Panc1 (cell line): ENCODE measurements at regions not wholly inside any gene's neighbourhood (a gene's known extent, or its start where the extent isn't known, plus 50 kb on each side); places are given as distances from the start of the nearest gene placed in this dataset.

Experiments
- ATAC-seq: fragments of 200-7000 bp; cut with Tn5 transposase; 2 replicates; pipeline ENCODE4 v1.9.1; 2020; ENCODE audit warnings: mild to moderate bottlenecking, moderate library complexity
- BruUV-seq: library from RNA; stranded (reverse); fragments of 400-500 nt; replicated peaks from 2 replicates; lab custom pipeline; 2021; lab: Mats Ljungman, UMichigan
- CTCF ChIA-PET: fragments of 300-600 bp; sonication (Branson Sonifier 250); formaldehyde crosslinking; loops from one replicate; lab custom pipeline; 2022; ENCODE audit warnings: antibody characterized with exemption; lab: Charles Lee
- POLR2A ChIA-PET: fragments of 300-600 bp; sonication (Branson Sonifier 250); formaldehyde crosslinking; loops from one replicate; lab custom pipeline; 2022; ENCODE audit warnings: antibody characterized with exemption; lab: Charles Lee
- DNase-seq: peaks from one replicate; pipeline ENCODE4 v3.0.0-alpha.2; 2010; ENCODE audit warnings: low read depth, low spot score
- H3K27ac ChIP-seq: 2 replicates; pipeline ENCODE4 v1.5.1; 2011; ENCODE audit warnings: mild to moderate bottlenecking, low read length, inconsistent platforms
- H3K27me3 ChIP-seq: fragments of 200-500 bp; sonication (Bioruptor generic); 2 replicates; pipeline ENCODE4 v1.6.0; 2014; ENCODE audit warnings: low read length, inconsistent platforms; ENCODE audit not compliant: control insufficient read depth, insufficient read depth
- H3K36me3 ChIP-seq: fragments of 200-500 bp; sonication (Bioruptor generic); 2 replicates; pipeline ENCODE4 v1.5.1; 2014; ENCODE audit warnings: inconsistent platforms, mild to moderate bottlenecking, low read length, moderate library complexity; ENCODE audit not compliant: control insufficient read depth, insufficient read depth
- H3K4me1 ChIP-seq: 2 replicates; pipeline ENCODE4 v1.5.1; 2011; ENCODE audit warnings: inconsistent platforms, mild to moderate bottlenecking, low read length, moderate library complexity; ENCODE audit not compliant: control insufficient read depth, insufficient read depth
- H3K4me3 ChIP-seq, 2 experiments: 2 replicates each; pipeline ENCODE4 v1.5.1; 2011 to 2012; ENCODE audit warnings: low read depth in 2 of 2, low read length in 2 of 2, mild to moderate bottlenecking in 2 of 2, inconsistent platforms in 1 of 2, moderate library complexity in 1 of 2
- H3K9me3 ChIP-seq: fragments of 200-500 bp; sonication (Bioruptor generic); 2 replicates; pipeline ENCODE4 v1.5.1; 2014; ENCODE audit warnings: low read depth, mild to moderate bottlenecking, inconsistent platforms, low read length, moderate library complexity; ENCODE audit not compliant: control insufficient read depth, insufficient read depth
- POLR2AphosphoS5 ChIP-seq: IDR thresholded peaks from 2 replicates; pipeline ENCODE4 v1.6.1; 2012; ENCODE audit warnings: mild to moderate bottlenecking, low read depth, low read length, moderate library complexity
- SIN3A ChIP-seq: IDR thresholded peaks from 2 replicates; pipeline ENCODE4 v1.6.1; 2012; ENCODE audit warnings: low read depth, mild to moderate bottlenecking, low read length, moderate library complexity, borderline replicate concordance; ENCODE audit not compliant: insufficient read depth
- TCF7L2 ChIP-seq: IDR thresholded peaks from 2 replicates; pipeline ENCODE4 v1.6.1; 2011; ENCODE audit warnings: mild to moderate bottlenecking, low read depth, low read length, inconsistent platforms
- in situ Hi-C: cut with HindIII; loops from 2 replicates; pipeline ENCODE4 v1.10.0; 2016; ENCODE audit warnings: low sequenced_read_pairs, low pct_unique_long_range_greater_than_20kb
- intact Hi-C: fragments of 100-400 bp; cut with micrococcal nuclease; formaldehyde crosslinking; loops from one replicate; pipeline ENCODE4 v1.10.0; 2022; ENCODE audit not compliant: unreplicated experiment
- TF ChIP-seq, protein P1 (sequence below): fragments of 450-650 bp; IDR thresholded peaks from 2 replicates; pipeline ENCODE4 v1.5.1; 2017; ENCODE audit warnings: mild to moderate bottlenecking
- TF ChIP-seq, protein P2 (sequence below), 2 experiments: IDR thresholded peaks; 2 replicates each; pipeline ENCODE4 v1.6.1; 2011 to 2012; ENCODE audit warnings: low read depth in 2 of 2, control low read depth in 1 of 2, low read length in 1 of 2, mild to moderate bottlenecking in 1 of 2, moderate library complexity in 1 of 2; ENCODE audit not compliant: insufficient read depth in 1 of 2

DNA sequence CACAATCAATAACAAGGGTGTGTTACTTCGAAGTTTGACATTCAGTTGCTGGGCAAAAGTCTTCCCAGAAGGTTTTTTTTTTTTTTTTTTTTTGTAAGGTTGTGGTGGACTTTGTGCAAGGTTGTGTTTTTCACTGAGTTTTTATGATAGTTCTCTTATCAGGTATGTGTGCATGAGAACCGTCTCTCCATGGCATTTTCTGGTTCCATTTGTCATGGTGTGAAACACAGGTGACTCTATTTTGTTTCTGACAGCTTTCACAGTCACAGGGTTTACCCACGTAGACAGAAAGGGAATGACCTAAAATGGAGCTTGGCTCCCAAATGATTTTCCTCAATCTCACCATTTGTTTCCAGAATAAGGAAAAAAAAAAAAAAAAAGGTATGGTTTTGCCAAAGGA is 1377.2 kb upstream of the CADM2 start:
- ChIA-PET POLR2A (no interaction called here), CTCF (no interaction called here)
- intact Hi-C loops, result no loop called here
- ATAC-seq, result no peak
- no peaks in the 10 kb centered on the region for H3K4me1 ChIP-seq
- no peaks in the 10 kb centered on the region for H3K36me3 ChIP-seq
- no TSS peak for BruUV-seq
- DNase-seq, result no peak
- H3K27me3 ChIP-seq, result no peaks in the 10 kb centered on the region
- in situ Hi-C loops, result no loop called here
- H3K4me3 ChIP-seq, result no peak overlapping the region
- no peaks in the 10 kb centered on the region for H3K9me3 ChIP-seq
- H3K27ac ChIP-seq, result no peak overlapping the region
- TF ChIP-seq POLR2AphosphoS5, result no peak
- TF ChIP-seq TCF7L2, result no peak
- TF ChIP-seq, protein P1, sequence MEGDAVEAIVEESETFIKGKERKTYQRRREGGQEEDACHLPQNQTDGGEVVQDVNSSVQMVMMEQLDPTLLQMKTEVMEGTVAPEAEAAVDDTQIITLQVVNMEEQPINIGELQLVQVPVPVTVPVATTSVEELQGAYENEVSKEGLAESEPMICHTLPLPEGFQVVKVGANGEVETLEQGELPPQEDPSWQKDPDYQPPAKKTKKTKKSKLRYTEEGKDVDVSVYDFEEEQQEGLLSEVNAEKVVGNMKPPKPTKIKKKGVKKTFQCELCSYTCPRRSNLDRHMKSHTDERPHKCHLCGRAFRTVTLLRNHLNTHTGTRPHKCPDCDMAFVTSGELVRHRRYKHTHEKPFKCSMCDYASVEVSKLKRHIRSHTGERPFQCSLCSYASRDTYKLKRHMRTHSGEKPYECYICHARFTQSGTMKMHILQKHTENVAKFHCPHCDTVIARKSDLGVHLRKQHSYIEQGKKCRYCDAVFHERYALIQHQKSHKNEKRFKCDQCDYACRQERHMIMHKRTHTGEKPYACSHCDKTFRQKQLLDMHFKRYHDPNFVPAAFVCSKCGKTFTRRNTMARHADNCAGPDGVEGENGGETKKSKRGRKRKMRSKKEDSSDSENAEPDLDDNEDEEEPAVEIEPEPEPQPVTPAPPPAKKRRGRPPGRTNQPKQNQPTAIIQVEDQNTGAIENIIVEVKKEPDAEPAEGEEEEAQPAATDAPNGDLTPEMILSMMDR, result no peak
- TF ChIP-seq, protein P2, sequence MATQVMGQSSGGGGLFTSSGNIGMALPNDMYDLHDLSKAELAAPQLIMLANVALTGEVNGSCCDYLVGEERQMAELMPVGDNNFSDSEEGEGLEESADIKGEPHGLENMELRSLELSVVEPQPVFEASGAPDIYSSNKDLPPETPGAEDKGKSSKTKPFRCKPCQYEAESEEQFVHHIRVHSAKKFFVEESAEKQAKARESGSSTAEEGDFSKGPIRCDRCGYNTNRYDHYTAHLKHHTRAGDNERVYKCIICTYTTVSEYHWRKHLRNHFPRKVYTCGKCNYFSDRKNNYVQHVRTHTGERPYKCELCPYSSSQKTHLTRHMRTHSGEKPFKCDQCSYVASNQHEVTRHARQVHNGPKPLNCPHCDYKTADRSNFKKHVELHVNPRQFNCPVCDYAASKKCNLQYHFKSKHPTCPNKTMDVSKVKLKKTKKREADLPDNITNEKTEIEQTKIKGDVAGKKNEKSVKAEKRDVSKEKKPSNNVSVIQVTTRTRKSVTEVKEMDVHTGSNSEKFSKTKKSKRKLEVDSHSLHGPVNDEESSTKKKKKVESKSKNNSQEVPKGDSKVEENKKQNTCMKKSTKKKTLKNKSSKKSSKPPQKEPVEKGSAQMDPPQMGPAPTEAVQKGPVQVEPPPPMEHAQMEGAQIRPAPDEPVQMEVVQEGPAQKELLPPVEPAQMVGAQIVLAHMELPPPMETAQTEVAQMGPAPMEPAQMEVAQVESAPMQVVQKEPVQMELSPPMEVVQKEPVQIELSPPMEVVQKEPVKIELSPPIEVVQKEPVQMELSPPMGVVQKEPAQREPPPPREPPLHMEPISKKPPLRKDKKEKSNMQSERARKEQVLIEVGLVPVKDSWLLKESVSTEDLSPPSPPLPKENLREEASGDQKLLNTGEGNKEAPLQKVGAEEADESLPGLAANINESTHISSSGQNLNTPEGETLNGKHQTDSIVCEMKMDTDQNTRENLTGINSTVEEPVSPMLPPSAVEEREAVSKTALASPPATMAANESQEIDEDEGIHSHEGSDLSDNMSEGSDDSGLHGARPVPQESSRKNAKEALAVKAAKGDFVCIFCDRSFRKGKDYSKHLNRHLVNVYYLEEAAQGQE (IDR thresholded peaks at IDR 0.05; ENCODE audit: insufficient read depth in 1 of 2, low read depth in 2 of 2, low read length in 1 of 2), result no peak
- no peak for TF ChIP-seq SIN3A

DNA sequence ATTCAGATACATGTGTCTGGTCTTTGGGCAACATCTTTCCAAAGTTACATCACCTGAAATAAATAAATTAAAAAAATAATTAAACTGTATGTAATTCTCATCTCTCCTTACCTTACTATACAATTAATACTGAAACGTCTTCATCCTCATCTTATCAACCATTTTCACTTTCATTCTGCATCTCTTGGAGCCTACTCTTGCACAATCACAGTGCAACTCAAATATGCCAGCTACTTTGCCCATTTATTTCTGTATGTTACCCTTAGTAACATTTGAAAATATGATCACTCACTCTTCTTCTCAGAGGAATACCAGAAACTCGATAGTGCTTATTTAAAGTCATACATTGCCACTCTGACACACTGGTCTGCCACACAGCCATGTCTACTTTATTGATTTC is 1357.1 kb upstream of the CADM2 start:
- POLR2A ChIA-PET, result no interaction called here

More for the DNA sequence above, 1357.1 kb upstream of the CADM2 start:
- Histone ChIP-seq H3K9me3 (no peaks in the 10 kb centered on the region), H3K27ac (no peak overlapping the region), H3K36me3 (no peaks in the 10 kb centered on the region), H3K4me1 (no peaks in the 10 kb centered on the region), H3K4me3 (no peak overlapping the region), H3K27me3 (no peaks in the 10 kb centered on the region)
- intact Hi-C loops, result no loop called here
- ATAC-seq (no peak), DNase-seq (no peak)
- in situ Hi-C loops, result no loop called here
- CTCF ChIA-PET, result no interaction called here
- BruUV-seq, result no TSS peak
- no peak for TF ChIP-seq TCF7L2
- no peak for TF ChIP-seq POLR2AphosphoS5
- TF ChIP-seq, protein P2 (IDR thresholded peaks at IDR 0.05; ENCODE audit: insufficient read depth in 1 of 2, low read depth in 2 of 2, low read length in 1 of 2), result no peak
- TF ChIP-seq, protein P1, result no peak
- TF ChIP-seq SIN3A, result no peak
